ENCODE measurements at regions not wholly inside any gene's neighbourhood (a gene's known extent, or its start where the extent isn't known, plus 50 kb on each side); places are given as distances from the start of the nearest gene placed in this dataset.

DNA sequence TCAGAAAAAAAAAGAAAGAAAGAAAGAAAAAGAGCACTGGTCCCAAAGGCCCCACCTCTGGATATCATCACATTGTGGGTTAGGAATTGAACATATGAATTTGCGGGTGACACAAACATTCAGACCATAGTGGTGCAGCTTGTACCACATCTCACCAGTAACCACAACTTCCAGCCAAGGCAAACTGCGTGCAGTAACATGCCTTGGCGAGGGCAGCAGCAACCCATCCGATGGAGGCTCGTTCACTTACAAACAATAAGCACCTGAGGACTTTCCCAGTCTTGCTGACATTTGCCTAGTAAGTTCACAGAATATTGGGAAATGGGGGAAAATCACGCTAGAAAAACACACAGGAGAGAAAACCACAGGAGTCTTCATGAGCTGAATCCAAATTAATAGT is 508.1 kb downstream of the ZNF608 start:
- TF ChIP-seq CTCF (IDR thresholded peaks at IDR 0.05) = no peak
- Histone ChIP-seq H3K4me1 (peaks cover 0 to 20% of the 10 kb centered on the region in 2 donors), H3K4me3 (no peak overlapping the region), H3K27me3 (no peaks in the 10 kb centered on the region), H3K36me3 (no peaks in the 10 kb centered on the region), H3K27ac (no peak overlapping the region), H3K9me3 (peaks cover 0 to 7% of the 10 kb centered on the region in 2 donors)
- DNase-seq (ENCODE audit: low spot score) = no peak

DNA sequence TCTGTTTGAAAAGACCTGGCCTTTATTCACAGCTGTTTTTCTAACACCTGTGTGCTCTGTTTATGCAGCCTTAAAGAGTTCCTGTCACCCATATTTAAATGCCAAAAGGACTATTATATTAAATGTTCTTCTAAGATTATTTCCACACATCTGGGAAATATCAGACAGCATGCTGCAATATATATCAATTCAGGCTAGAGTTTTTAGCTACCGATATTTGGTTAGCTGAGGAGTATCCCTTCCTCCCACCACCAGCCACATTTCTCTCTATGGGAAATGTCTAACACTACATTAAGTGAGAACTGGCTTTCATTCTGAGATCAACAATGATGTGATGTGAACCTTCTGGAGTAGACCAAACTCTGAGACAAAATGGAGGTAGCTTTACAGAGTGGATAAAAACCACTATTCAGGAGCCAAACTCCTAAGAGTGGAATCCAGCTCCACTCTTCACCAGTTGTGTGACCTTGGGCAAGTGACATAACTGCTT is 509.2 kb downstream of the ZNF608 start:
- no peak overlapping the region for H3K27ac ChIP-seq
- H3K4me3 ChIP-seq = no peak overlapping the region
- H3K27me3 ChIP-seq = no peaks in the 10 kb centered on the region
- DNase-seq (ENCODE audit: low spot score) = no peak
- H3K4me1 ChIP-seq = peaks cover 0 to 20% of the 10 kb centered on the region in 2 donors
- TF ChIP-seq CTCF (IDR thresholded peaks at IDR 0.05) = no peak
- no peaks in the 10 kb centered on the region for H3K36me3 ChIP-seq
- peaks cover 0 to 7% of the 10 kb centered on the region in 2 donors for H3K9me3 ChIP-seq

- Histone ChIP-seq H3K27me3 (no peaks in the 10 kb centered on the region), H3K36me3 (no peaks in the 10 kb centered on the region), H3K27ac (no peak overlapping the region), H3K4me3 (no peak overlapping the region), H3K4me1 (peaks cover 0 to 20% of the 10 kb centered on the region in 2 donors), H3K9me3 (peaks cover 0 to 7% of the 10 kb centered on the region in 2 donors)
- no peak for TF ChIP-seq CTCF (IDR thresholded peaks at IDR 0.05)
- DNase-seq (ENCODE audit: low spot score) = no peak
These were observed 509.9 kb downstream of the ZNF608 start for GRCh38 chr5:124236361-124237205.

- no peaks in the 10 kb centered on the region for H3K36me3 ChIP-seq
- H3K9me3 ChIP-seq = peaks cover 0 to 7% of the 10 kb centered on the region in 2 donors
- H3K4me1 ChIP-seq = peaks cover 0 to 20% of the 10 kb centered on the region in 2 donors
- H3K4me3 ChIP-seq = no peak overlapping the region
- H3K27ac ChIP-seq = no peak overlapping the region
- TF ChIP-seq CTCF (IDR thresholded peaks at IDR 0.05) = no peak
- H3K27me3 ChIP-seq = no peaks in the 10 kb centered on the region
- DNase-seq (ENCODE audit: low spot score) = no peak
These were observed 510.9 kb downstream of the ZNF608 start for GRCh38 chr5:124235576-124235975.

- TF ChIP-seq CTCF (IDR thresholded peaks at IDR 0.05) = no peak
- H3K27ac ChIP-seq = no peak overlapping the region
- no peaks in the 10 kb centered on the region for H3K36me3 ChIP-seq
- H3K9me3 ChIP-seq = peaks cover 0 to 7% of the 10 kb centered on the region in 2 donors
- DNase-seq (ENCODE audit: low spot score) = no peak
- no peak overlapping the region for H3K4me3 ChIP-seq
- peaks cover 0 to 20% of the 10 kb centered on the region in 2 donors for H3K4me1 ChIP-seq
- no peaks in the 10 kb centered on the region for H3K27me3 ChIP-seq
These were observed 511.5 kb downstream of the ZNF608 start for GRCh38 chr5:124234770-124235562.
